MM.1S (cell line): ENCODE measurements at regions not wholly inside any gene's neighbourhood (a gene's known extent, or its start where the extent isn't known, plus 50 kb on each side); places are given as distances from the start of the nearest gene placed in this dataset.

Source experiments
- DNase-seq: peaks from one replicate; pipeline ENCODE4 v3.0.0-alpha.2; 2015
- H2AFZ ChIP-seq: fragments of 300-600 bp; sonication (generic); 2 replicates; pipeline ENCODE4 v1.6.0; 2016; ENCODE audit warnings: antibody characterized with exemption, low read length
- H3F3A ChIP-seq: fragments of 300-600 bp; sonication (generic); 2 replicates; pipeline ENCODE4 v1.6.1; 2016; ENCODE audit warnings: mild to moderate bottlenecking, antibody characterized with exemption, low read length, moderate library complexity, mixed read lengths; ENCODE audit not compliant: insufficient read depth
- H3K27ac ChIP-seq: fragments of 300-600 bp; sonication (generic); 2 replicates; pipeline ENCODE4 v1.5.1; 2016; ENCODE audit warnings: mild to moderate bottlenecking, low read length
- H3K27me3 ChIP-seq: fragments of 300-600 bp; sonication (generic); replicated peaks from 2 replicates; pipeline ENCODE4 v1.6.0; 2016; ENCODE audit warnings: low read length; ENCODE audit not compliant: insufficient read depth
- H3K36me3 ChIP-seq: fragments of 300-600 bp; sonication (generic); replicated peaks from 2 replicates; pipeline ENCODE4 v1.6.1; 2016; ENCODE audit warnings: mild to moderate bottlenecking, low read length, mixed read lengths; ENCODE audit not compliant: insufficient read depth
- H3K4me1 ChIP-seq: fragments of 300-600 bp; sonication (generic); 2 replicates; pipeline ENCODE4 v1.6.1; 2016; ENCODE audit warnings: low read length, mixed read lengths
- H3K4me2 ChIP-seq: fragments of 300-600 bp; sonication (generic); 2 replicates; pipeline ENCODE4 v1.6.0; 2016; ENCODE audit warnings: low read depth, low read length
- H3K4me3 ChIP-seq: fragments of 300-600 bp; sonication (generic); 2 replicates; pipeline ENCODE4 v1.5.1; 2016; ENCODE audit warnings: low read length, mixed read lengths
- H3K79me2 ChIP-seq: fragments of 300-600 bp; sonication (generic); 2 replicates; pipeline ENCODE4 v1.6.1; 2016; ENCODE audit warnings: mixed run types, low read length, mixed read lengths
- H3K9ac ChIP-seq: fragments of 300-600 bp; sonication (generic); 2 replicates; pipeline ENCODE4 v1.6.1; 2016; ENCODE audit warnings: low read length, mixed read lengths
- H3K9me2 ChIP-seq: fragments of 300-600 bp; sonication (generic); replicated peaks from 2 replicates; pipeline ENCODE4 v1.6.1; 2016; ENCODE audit warnings: mild to moderate bottlenecking, low read length, mixed read lengths; ENCODE audit not compliant: insufficient read depth
- H3K9me3 ChIP-seq: fragments of 300-600 bp; sonication (generic); replicated peaks from 2 replicates; pipeline ENCODE4 v1.6.1; 2016; ENCODE audit warnings: mild to moderate bottlenecking, low read length, mixed read lengths; ENCODE audit not compliant: insufficient read depth
- H4K20me1 ChIP-seq: fragments of 300-600 bp; sonication (generic); 2 replicates; pipeline ENCODE4 v1.6.1; 2016; ENCODE audit warnings: mild to moderate bottlenecking, low read length, moderate library complexity, mixed read lengths; ENCODE audit not compliant: insufficient read depth
- CTCF ChIP-seq: fragments of 300-600 bp; sonication (generic); IDR thresholded peaks from 2 replicates; pipeline ENCODE4 v1.5.1; 2016; ENCODE audit warnings: antibody characterized with exemption, low read length, mixed read lengths
- EZH2 ChIP-seq: fragments of 300-600 bp; sonication (generic); optimal IDR thresholded peaks from 2 replicates; pipeline ENCODE3; 2017; ENCODE audit warnings: low read depth, mild to moderate bottlenecking, antibody characterized with exemption, low read length, mixed read lengths
- EZH2phosphoT487 ChIP-seq: fragments of 300-600 bp; sonication (generic); IDR thresholded peaks from 2 replicates; pipeline ENCODE4 v1.6.1; 2018; ENCODE audit warnings: antibody characterized with exemption, low read length

- Histone ChIP-seq H3K79me2 (no peaks in the 10 kb centered on the region), H3K4me2 (no peak overlapping the region), H3K9me3 (no peaks in the 10 kb centered on the region), H2AFZ (no peak overlapping the region), H3K9ac (no peak overlapping the region), H3K27ac (no peak overlapping the region), H4K20me1 (no peaks in the 10 kb centered on the region), H3K9me2 (no peaks in the 10 kb centered on the region), H3K4me1 (no peaks in the 10 kb centered on the region), H3F3A (no peaks in the 10 kb centered on the region), H3K36me3 (no peaks in the 10 kb centered on the region), H3K4me3 (no peak overlapping the region), H3K27me3 (no peaks in the 10 kb centered on the region)
- TF ChIP-seq EZH2 (no peak), EZH2phosphoT487 (no peak), CTCF (no peak)
- no peak for DNase-seq
Measured at GRCh38 chr1:96865731-96866685, 144.4 kb downstream of the PTBP2 start.

- no peaks in the 10 kb centered on the region for H3K4me1 ChIP-seq
- no peaks in the 10 kb centered on the region for H3K9me3 ChIP-seq
- DNase-seq, result no peak
- no peak overlapping the region for H3K4me2 ChIP-seq
- H3K36me3 ChIP-seq, result no peaks in the 10 kb centered on the region
- peak; percentile 20 for TF ChIP-seq CTCF
- no peak for TF ChIP-seq EZH2phosphoT487
- H4K20me1 ChIP-seq, result no peaks in the 10 kb centered on the region
- no peak overlapping the region for H3K9ac ChIP-seq
- no peak overlapping the region for H3K4me3 ChIP-seq
- no peaks in the 10 kb centered on the region for H3K9me2 ChIP-seq
- H3F3A ChIP-seq, result no peaks in the 10 kb centered on the region
- no peak overlapping the region for H3K27ac ChIP-seq
- no peaks in the 10 kb centered on the region for H3K27me3 ChIP-seq
- H2AFZ ChIP-seq, result no peak overlapping the region
- no peaks in the 10 kb centered on the region for H3K79me2 ChIP-seq
Measured at GRCh38 chr1:96872757-96873156, 151.2 kb downstream of the PTBP2 start.

- no peaks in the 10 kb centered on the region for H3K4me1 ChIP-seq
- H3K4me2 ChIP-seq, result no peak overlapping the region
- no peak overlapping the region for H3K27ac ChIP-seq
- no peak overlapping the region for H3K4me3 ChIP-seq
- H3K9me2 ChIP-seq, result no peaks in the 10 kb centered on the region
- no peak overlapping the region for H3K9ac ChIP-seq
- H2AFZ ChIP-seq, result no peak overlapping the region
- no peaks in the 10 kb centered on the region for H3K27me3 ChIP-seq
- H4K20me1 ChIP-seq, result no peaks in the 10 kb centered on the region
- no peak for TF ChIP-seq CTCF
- TF ChIP-seq EZH2phosphoT487, result no peak
- no peak for TF ChIP-seq EZH2
- no peaks in the 10 kb centered on the region for H3K9me3 ChIP-seq
- no peaks in the 10 kb centered on the region for H3F3A ChIP-seq
- H3K79me2 ChIP-seq, result no peaks in the 10 kb centered on the region
- no peaks in the 10 kb centered on the region for H3K36me3 ChIP-seq
- DNase-seq, result no peak
Measured at GRCh38 chr1:96878640-96879039, 157.1 kb downstream of the PTBP2 start.
